Osteocyte (in vitro differentiated cells): ENCODE measurements at regions not wholly inside any gene's neighbourhood (a gene's known extent, or its start where the extent isn't known, plus 50 kb on each side); places are given as distances from the start of the nearest gene placed in this dataset.

ENCODE experiments used
- DNase-seq: peaks from one replicate; pipeline ENCODE4 v3.0.0; 2021; ENCODE audit warnings: mixed read lengths; ENCODE audit not compliant: unreplicated experiment; ENCODE audit errors: extremely low spot score
- H3K27ac Mint-ChIP-seq: one replicate; pipeline ENCODE4 v1.8.0; 2021; ENCODE audit warnings: mild to moderate bottlenecking, mixed read lengths; ENCODE audit not compliant: unreplicated experiment
- H3K27me3 Mint-ChIP-seq: one replicate; pipeline ENCODE4 v1.8.0; 2021; ENCODE audit warnings: mixed read lengths; ENCODE audit not compliant: unreplicated experiment
- H3K36me3 Mint-ChIP-seq: one replicate; pipeline ENCODE4 v1.8.0; 2021; ENCODE audit warnings: mixed read lengths; ENCODE audit not compliant: unreplicated experiment
- H3K4me1 Mint-ChIP-seq: one replicate; pipeline ENCODE4 v1.8.0; 2021; ENCODE audit warnings: mixed read lengths; ENCODE audit not compliant: unreplicated experiment
- H3K4me3 Mint-ChIP-seq: one replicate; pipeline ENCODE4 v1.8.0; 2021; ENCODE audit warnings: mild to moderate bottlenecking, moderate library complexity, mixed read lengths; ENCODE audit not compliant: unreplicated experiment
- H3K9me3 Mint-ChIP-seq: one replicate; pipeline ENCODE4 v1.8.0; 2021; ENCODE audit warnings: mixed read lengths; ENCODE audit not compliant: unreplicated experiment
- CTCF ChIP-seq: fragments of 200-600 bp; sonication (generic); IDR thresholded peaks from 2 replicates; pipeline ENCODE4 v1.5.0; 2021; ENCODE audit warnings: antibody characterized with exemption, mild to moderate bottlenecking, moderate library complexity

GRCh38 chr3:164498917-164499316, 579.4 kb downstream of the SI start:
- H3K4me3 Mint-ChIP-seq, result no peak overlapping the region
- peaks cover under 1% of the 10 kb centered on the region for H3K27me3 Mint-ChIP-seq
- TF ChIP-seq CTCF, result no peak
- H3K36me3 Mint-ChIP-seq, result no peaks in the 10 kb centered on the region
- no peak for DNase-seq
- no peaks in the 10 kb centered on the region for H3K9me3 Mint-ChIP-seq
- H3K27ac Mint-ChIP-seq, result no peak overlapping the region
- no peaks in the 10 kb centered on the region for H3K4me1 Mint-ChIP-seq

GRCh38 chr3:164488893-164489292, 589.4 kb downstream of the SI start:
- Mint-ChIP-seq H3K4me3 (no peak overlapping the region), H3K9me3 (no peaks in the 10 kb centered on the region), H3K27ac (no peak overlapping the region), H3K4me1 (peaks cover 20% of the 10 kb centered on the region), H3K27me3 (no peaks in the 10 kb centered on the region), H3K36me3 (no peaks in the 10 kb centered on the region)
- TF ChIP-seq CTCF, result no peak
- no peak for DNase-seq

GRCh38 chr3:164486150-164486549, 592.1 kb downstream of the SI start:
- Mint-ChIP-seq H3K4me3 (no peak overlapping the region), H3K36me3 (no peaks in the 10 kb centered on the region), H3K4me1 (peaks cover 13% of the 10 kb centered on the region), H3K27ac (peak overlapping the region; percentile 20), H3K9me3 (peaks cover 7% of the 10 kb centered on the region), H3K27me3 (no peaks in the 10 kb centered on the region)
- TF ChIP-seq CTCF, result no peak
- DNase-seq, result no peak

GRCh38 chr3:164479978-164480377, 598.3 kb downstream of the SI start:
- peaks cover 7% of the 10 kb centered on the region for H3K9me3 Mint-ChIP-seq
- H3K4me1 Mint-ChIP-seq, result peaks cover 25% of the 10 kb centered on the region
- DNase-seq, result no peak
- no peak overlapping the region for H3K27ac Mint-ChIP-seq
- no peak for TF ChIP-seq CTCF
- no peaks in the 10 kb centered on the region for H3K36me3 Mint-ChIP-seq
- no peaks in the 10 kb centered on the region for H3K27me3 Mint-ChIP-seq
- H3K4me3 Mint-ChIP-seq, result no peak overlapping the region

GRCh38 chr3:164479406-164479805, 598.9 kb downstream of the SI start:
- Mint-ChIP-seq H3K4me1 (peaks cover 25% of the 10 kb centered on the region), H3K27ac (no peak overlapping the region), H3K27me3 (no peaks in the 10 kb centered on the region), H3K9me3 (peaks cover 11% of the 10 kb centered on the region), H3K36me3 (no peaks in the 10 kb centered on the region), H3K4me3 (no peak overlapping the region)
- DNase-seq, result no peak
- no peak for TF ChIP-seq CTCF
